Osteocyte (in vitro differentiated cells): ENCODE measurements at regions not wholly inside any gene's neighbourhood (a gene's known extent, or its start where the extent isn't known, plus 50 kb on each side); places are given as distances from the start of the nearest gene placed in this dataset.

Experiments used
- DNase-seq: peaks from one replicate; pipeline ENCODE4 v3.0.0; 2021; ENCODE audit warnings: mixed read lengths; ENCODE audit not compliant: unreplicated experiment; ENCODE audit errors: extremely low spot score
- H3K27ac Mint-ChIP-seq: one replicate; pipeline ENCODE4 v1.8.0; 2021; ENCODE audit warnings: mild to moderate bottlenecking, mixed read lengths; ENCODE audit not compliant: unreplicated experiment
- H3K27me3 Mint-ChIP-seq: one replicate; pipeline ENCODE4 v1.8.0; 2021; ENCODE audit warnings: mixed read lengths; ENCODE audit not compliant: unreplicated experiment
- H3K36me3 Mint-ChIP-seq: one replicate; pipeline ENCODE4 v1.8.0; 2021; ENCODE audit warnings: mixed read lengths; ENCODE audit not compliant: unreplicated experiment
- H3K4me1 Mint-ChIP-seq: one replicate; pipeline ENCODE4 v1.8.0; 2021; ENCODE audit warnings: mixed read lengths; ENCODE audit not compliant: unreplicated experiment
- H3K4me3 Mint-ChIP-seq: one replicate; pipeline ENCODE4 v1.8.0; 2021; ENCODE audit warnings: mild to moderate bottlenecking, moderate library complexity, mixed read lengths; ENCODE audit not compliant: unreplicated experiment
- H3K9me3 Mint-ChIP-seq: one replicate; pipeline ENCODE4 v1.8.0; 2021; ENCODE audit warnings: mixed read lengths; ENCODE audit not compliant: unreplicated experiment
- TF ChIP-seq, protein P1 (sequence below): fragments of 200-600 bp; sonication (generic); IDR thresholded peaks from 2 replicates; pipeline ENCODE4 v1.5.0; 2021; ENCODE audit warnings: antibody characterized with exemption, mild to moderate bottlenecking, moderate library complexity

DNA sequence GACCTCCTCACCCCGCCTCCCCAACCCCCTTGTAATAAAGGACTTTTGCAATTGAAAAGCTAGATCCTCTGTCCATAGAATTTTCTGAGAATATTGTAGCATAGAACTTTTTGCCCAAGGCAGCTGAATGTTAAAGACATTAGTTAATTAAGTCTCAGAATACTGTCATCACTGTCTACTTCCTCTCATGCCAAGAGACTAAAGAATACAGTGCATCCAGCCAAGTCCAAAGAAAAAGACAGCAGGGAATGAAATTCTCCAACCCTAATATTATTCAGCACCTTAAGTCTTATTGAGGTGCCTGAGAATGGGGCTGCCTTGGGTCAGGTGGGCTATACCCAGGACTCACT lies 313.3 kb upstream of the GATB start:
- TF ChIP-seq, protein P1, sequence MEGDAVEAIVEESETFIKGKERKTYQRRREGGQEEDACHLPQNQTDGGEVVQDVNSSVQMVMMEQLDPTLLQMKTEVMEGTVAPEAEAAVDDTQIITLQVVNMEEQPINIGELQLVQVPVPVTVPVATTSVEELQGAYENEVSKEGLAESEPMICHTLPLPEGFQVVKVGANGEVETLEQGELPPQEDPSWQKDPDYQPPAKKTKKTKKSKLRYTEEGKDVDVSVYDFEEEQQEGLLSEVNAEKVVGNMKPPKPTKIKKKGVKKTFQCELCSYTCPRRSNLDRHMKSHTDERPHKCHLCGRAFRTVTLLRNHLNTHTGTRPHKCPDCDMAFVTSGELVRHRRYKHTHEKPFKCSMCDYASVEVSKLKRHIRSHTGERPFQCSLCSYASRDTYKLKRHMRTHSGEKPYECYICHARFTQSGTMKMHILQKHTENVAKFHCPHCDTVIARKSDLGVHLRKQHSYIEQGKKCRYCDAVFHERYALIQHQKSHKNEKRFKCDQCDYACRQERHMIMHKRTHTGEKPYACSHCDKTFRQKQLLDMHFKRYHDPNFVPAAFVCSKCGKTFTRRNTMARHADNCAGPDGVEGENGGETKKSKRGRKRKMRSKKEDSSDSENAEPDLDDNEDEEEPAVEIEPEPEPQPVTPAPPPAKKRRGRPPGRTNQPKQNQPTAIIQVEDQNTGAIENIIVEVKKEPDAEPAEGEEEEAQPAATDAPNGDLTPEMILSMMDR = no peak
- Mint-ChIP-seq H3K9me3 (no peaks in the 10 kb centered on the region), H3K4me3 (no peak overlapping the region), H3K27me3 (peaks cover 24% of the 10 kb centered on the region), H3K27ac (no peak overlapping the region), H3K4me1 (no peaks in the 10 kb centered on the region), H3K36me3 (no peaks in the 10 kb centered on the region)
- no peak for DNase-seq

GRCh38 chr4:152073351-152074087 lies 312.7 kb upstream of the GATB start:
- DNase-seq = no peak
- no peaks in the 10 kb centered on the region for H3K36me3 Mint-ChIP-seq
- TF ChIP-seq, protein P1 = no peak
- no peak overlapping the region for H3K4me3 Mint-ChIP-seq
- no peak overlapping the region for H3K27ac Mint-ChIP-seq
- H3K4me1 Mint-ChIP-seq = no peaks in the 10 kb centered on the region
- peaks cover 24% of the 10 kb centered on the region for H3K27me3 Mint-ChIP-seq
- no peaks in the 10 kb centered on the region for H3K9me3 Mint-ChIP-seq

- Mint-ChIP-seq H3K27ac (no peak overlapping the region), H3K27me3 (peaks cover 24% of the 10 kb centered on the region), H3K9me3 (no peaks in the 10 kb centered on the region), H3K4me3 (no peak overlapping the region), H3K36me3 (no peaks in the 10 kb centered on the region), H3K4me1 (no peaks in the 10 kb centered on the region)
- TF ChIP-seq, protein P1 = no peak
- no peak for DNase-seq
Observed at GRCh38 chr4:152072906-152073305, 312.1 kb upstream of the GATB start.

DNA sequence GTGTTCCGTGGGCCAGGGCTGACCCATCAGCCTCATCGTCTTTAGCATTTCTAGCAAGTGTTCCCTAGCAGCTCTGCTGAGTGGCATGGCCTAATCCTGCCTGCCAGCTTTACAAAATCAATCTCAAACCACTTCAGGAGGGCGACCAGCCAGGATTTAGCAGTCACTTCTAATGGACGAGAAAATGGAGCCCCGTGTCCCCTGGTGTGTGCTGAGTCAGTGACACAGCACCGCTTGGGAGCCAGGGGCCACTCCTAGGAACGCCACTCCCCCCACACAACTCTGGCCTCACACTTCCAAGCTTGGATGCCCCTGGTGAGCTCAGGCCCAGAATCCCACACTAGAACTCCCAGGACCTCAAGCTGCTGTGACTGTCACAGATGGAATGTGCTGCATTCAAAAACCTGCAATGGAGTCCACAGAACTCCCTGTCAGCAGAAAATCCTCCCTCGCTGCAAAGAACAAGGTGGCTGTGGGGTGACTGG lies 311.2 kb upstream of the GATB start:
- no peaks in the 10 kb centered on the region for H3K9me3 Mint-ChIP-seq
- H3K27me3 Mint-ChIP-seq = peaks cover 23% of the 10 kb centered on the region
- H3K4me3 Mint-ChIP-seq = no peak overlapping the region
- TF ChIP-seq, protein P1 = no peak
- no peak for DNase-seq
- no peaks in the 10 kb centered on the region for H3K36me3 Mint-ChIP-seq
- H3K4me1 Mint-ChIP-seq = no peaks in the 10 kb centered on the region
- no peak overlapping the region for H3K27ac Mint-ChIP-seq

DNA sequence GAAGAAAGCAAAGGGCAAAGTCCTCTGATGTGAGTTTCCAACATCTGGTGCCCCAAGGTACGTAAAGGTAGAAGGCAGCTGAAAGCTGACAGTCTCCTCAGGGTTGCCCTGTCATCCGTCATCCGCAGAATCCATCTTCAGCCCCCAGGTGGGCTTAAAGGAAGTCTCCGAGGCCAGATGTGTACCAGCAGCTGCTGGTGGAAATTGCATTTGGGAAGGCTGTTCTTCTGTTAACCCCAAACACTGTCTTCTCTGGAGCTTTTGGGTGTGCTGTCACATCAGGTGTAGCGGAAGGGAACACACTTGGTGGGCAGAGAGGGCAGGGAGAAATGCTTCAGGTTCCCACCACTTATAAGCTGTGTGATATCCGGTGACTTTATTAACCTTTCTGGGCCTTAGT lies 310.0 kb upstream of the GATB start:
- Mint-ChIP-seq H3K9me3 (no peaks in the 10 kb centered on the region), H3K4me3 (no peak overlapping the region), H3K36me3 (no peaks in the 10 kb centered on the region), H3K4me1 (no peaks in the 10 kb centered on the region), H3K27me3 (peaks cover 20% of the 10 kb centered on the region), H3K27ac (no peak overlapping the region)
- DNase-seq = no peak
- TF ChIP-seq, protein P1 = no peak
